H1 (cell line): ENCODE measurements at regions not wholly inside any gene's neighbourhood (a gene's known extent, or its start where the extent isn't known, plus 50 kb on each side); places are given as distances from the start of the nearest gene placed in this dataset.

Experiments used
- CTCF ChIA-PET: fragments of 300-600 bp; sonication (Branson Sonifier 250); formaldehyde crosslinking; loops from one replicate; lab custom pipeline; 2021; ENCODE audit not compliant: partially characterized antibody; lab: Charles Lee
- POLR2A ChIA-PET: fragments of 300-600 bp; sonication (Branson Sonifier 250); formaldehyde crosslinking; loops from one replicate; lab custom pipeline; 2021; ENCODE audit warnings: inconsistent platforms; ENCODE audit not compliant: partially characterized antibody; lab: Charles Lee
- DNase-seq, 2 experiments: peaks; one replicate each; pipeline versions ENCODE4 v3.0.0 to v3.0.0-alpha.2; 2010 to 2022; ENCODE audit warnings: low spot score in 2 of 2, low read depth in 1 of 2, mixed read lengths in 1 of 2
- FAIRE-seq: peaks from 2 replicates; lab custom pipeline; 2011; peaks lifted over from hg19 to GRCh38; lab: Jason Lieb, UNC
- H2AFZ ChIP-seq: 2 replicates; pipeline ENCODE4 v1.8.1; 2012; ENCODE audit warnings: low read length, inconsistent platforms
- H2AK5ac ChIP-seq: 2 replicates; pipeline ENCODE4 v1.6.1; 2013; ENCODE audit warnings: low read depth, low read length
- H2BK120ac ChIP-seq: replicated peaks from 2 replicates; pipeline ENCODE3; 2013; ENCODE audit warnings: low read depth, low read length, inconsistent platforms
- H2BK12ac ChIP-seq: 2 replicates; pipeline ENCODE4 v1.6.1; 2013; ENCODE audit warnings: low read depth, low read length
- H2BK15ac ChIP-seq: 2 replicates; pipeline ENCODE4 v1.6.1; 2013; ENCODE audit warnings: low read length
- H2BK20ac ChIP-seq: 2 replicates; pipeline ENCODE4 v1.6.1; 2013; ENCODE audit warnings: low read length
- H2BK5ac ChIP-seq: 2 replicates; pipeline ENCODE4 v1.6.1; 2013; ENCODE audit warnings: low read depth, low read length
- H3K14ac ChIP-seq: 2 replicates; pipeline ENCODE4 v1.6.1; 2013; ENCODE audit warnings: inconsistent platforms; ENCODE audit not compliant: insufficient read length
- H3K18ac ChIP-seq: 2 replicates; pipeline ENCODE4 v1.6.1; 2013; ENCODE audit warnings: low read length; ENCODE audit errors: extremely low read depth
- H3K23ac ChIP-seq: 2 replicates; pipeline ENCODE4 v1.6.1; 2013; ENCODE audit warnings: inconsistent platforms; ENCODE audit not compliant: insufficient read length
- H3K23me2 ChIP-seq: 2 replicates; pipeline ENCODE4 v1.6.1; 2013; ENCODE audit warnings: low read depth, low read length
- H3K27ac ChIP-seq: 2 replicates; pipeline ENCODE4 v1.6.1; 2011; ENCODE audit warnings: low read depth, low read length, inconsistent platforms
- H3K27me3 ChIP-seq, 4 experiments: replicated peaks in 1 of 4; 1 replicate in 1 of 4; 2 replicates in 3 of 4; pipeline versions ENCODE4 v1.6.1 to v1.8.1; 2011 to 2013; ENCODE audit warnings: low read length in 3 of 4, mild to moderate bottlenecking in 3 of 4, inconsistent platforms in 2 of 4, mixed read lengths in 2 of 4, moderate library complexity in 1 of 4; ENCODE audit not compliant: control insufficient read depth in 3 of 4, insufficient read depth in 3 of 4; ENCODE audit errors: extremely low read depth in 1 of 4
- H3K36me3 ChIP-seq, 4 experiments: 2 replicates each; pipeline versions ENCODE4 v1.6.1 to v1.8.1; 2011 to 2013; ENCODE audit warnings: mild to moderate bottlenecking in 4 of 4, low read length in 3 of 4, moderate library complexity in 2 of 4, control low read depth in 1 of 4, inconsistent platforms in 1 of 4; ENCODE audit not compliant: insufficient read depth in 4 of 4, control insufficient read depth in 2 of 4
- H3K4ac ChIP-seq: replicated peaks from 2 replicates; pipeline ENCODE3; 2013; ENCODE audit warnings: low read length, low read depth, mixed read lengths, inconsistent platforms; ENCODE audit not compliant: insufficient read length
- H3K4me1 ChIP-seq, 4 experiments: replicated peaks in 1 of 4; 1 replicate in 1 of 4; 2 replicates in 3 of 4; pipeline versions ENCODE4 v1.6.1 to v1.8.1; 2011 to 2013; ENCODE audit warnings: low read length in 3 of 4, inconsistent platforms in 2 of 4, mixed read lengths in 1 of 4; ENCODE audit not compliant: insufficient read depth in 4 of 4, control insufficient read depth in 3 of 4
- H3K4me2 ChIP-seq, 2 experiments: 2 replicates each; pipeline versions ENCODE4 v1.6.1 to v1.8.1; 2011 to 2013; ENCODE audit warnings: low read depth in 2 of 2, low read length in 2 of 2, control low read depth in 1 of 2, inconsistent platforms in 1 of 2, mild to moderate bottlenecking in 1 of 2; ENCODE audit not compliant: insufficient read depth in 1 of 2
- H3K4me3 ChIP-seq, 4 experiments: fragments of 200-600, 300-600 bp in 1 of 4; sonication (generic), shearing (Covaris generic), sonication (Bioruptor Twin) in 1 of 4; 2 replicates each; pipeline versions ENCODE4 v1.5.1 to v1.8.1; 2011 to 2016; ENCODE audit warnings: low read length in 4 of 4, low read depth in 3 of 4, control low read depth in 2 of 4, inconsistent platforms in 2 of 4, mild to moderate bottlenecking in 2 of 4, mixed read lengths in 1 of 4, moderate library complexity in 1 of 4; ENCODE audit not compliant: insufficient read depth in 2 of 4; ENCODE audit errors: extremely low read depth in 1 of 4
- H3K56ac ChIP-seq: replicated peaks from 2 replicates; pipeline ENCODE3; 2013; ENCODE audit warnings: low read depth, mild to moderate bottlenecking, mixed read lengths, low read length, inconsistent platforms; ENCODE audit not compliant: insufficient read length
- H3K79me1 ChIP-seq: 2 replicates; pipeline ENCODE4 v1.6.1; 2013; ENCODE audit warnings: low read depth, low read length, control low read depth
- H3K79me2 ChIP-seq, 2 experiments: 2 replicates each; pipeline versions ENCODE4 v1.6.1 to v1.8.1; 2012 to 2013; ENCODE audit warnings: low read length in 2 of 2, mild to moderate bottlenecking in 2 of 2, inconsistent platforms in 1 of 2; ENCODE audit not compliant: insufficient read depth in 2 of 2, control insufficient read depth in 1 of 2
- H3K9ac ChIP-seq, 4 experiments: replicated peaks in 1 of 4; 1 replicate in 1 of 4; 2 replicates in 3 of 4; pipeline versions ENCODE4 v1.6.1 to v1.8.1; 2011 to 2013; ENCODE audit warnings: low read depth in 3 of 4, low read length in 3 of 4, control low read depth in 2 of 4, mild to moderate bottlenecking in 2 of 4, moderate library complexity in 2 of 4, inconsistent platforms in 1 of 4; ENCODE audit errors: extremely low read depth in 1 of 4
- H3K9me3 ChIP-seq, 2 experiments: 2 replicates each; pipeline versions ENCODE4 v1.6.1 to v1.8.1; 2012 to 2013; ENCODE audit warnings: mild to moderate bottlenecking in 2 of 2, moderate library complexity in 2 of 2, control low read depth in 1 of 2, inconsistent platforms in 1 of 2, low read depth in 1 of 2, low read length in 1 of 2, mixed read lengths in 1 of 2; ENCODE audit not compliant: insufficient read depth in 2 of 2
- H4K20me1 ChIP-seq, 2 experiments: replicated peaks in 1 of 2; 2 replicates each; pipeline versions ENCODE3 to v1.8.1; 2011 to 2013; ENCODE audit warnings: inconsistent platforms in 2 of 2, low read length in 2 of 2, mild to moderate bottlenecking in 1 of 2; ENCODE audit not compliant: insufficient read depth in 2 of 2, control insufficient read depth in 1 of 2
- H4K5ac ChIP-seq: 2 replicates; pipeline ENCODE4 v1.6.1; 2013; ENCODE audit warnings: low read length, low read depth, mixed read lengths, inconsistent platforms; ENCODE audit not compliant: insufficient read length
- H4K8ac ChIP-seq: 2 replicates; pipeline ENCODE4 v1.8.0; 2013; ENCODE audit warnings: mild to moderate bottlenecking, moderate library complexity, low read length, inconsistent platforms; ENCODE audit not compliant: insufficient read depth; ENCODE audit errors: extremely low read depth
- H4K91ac ChIP-seq: replicated peaks from 2 replicates; pipeline ENCODE3; 2013; ENCODE audit warnings: low read length, mixed read lengths, inconsistent platforms; ENCODE audit not compliant: insufficient read length
- CHD2 ChIP-seq: IDR thresholded peaks from 2 replicates; pipeline ENCODE4 v1.6.1; 2012; ENCODE audit warnings: low read length, improper control_type of control experiment
- WGBS, 2 experiments: shearing (Covaris generic) in 1 of 2; methylation state at CpG; one replicate each; pipeline versions ENCODE4 v1.1.6 to v1.1.7; 2013 to 2015; ENCODE audit warnings: low lambda C conversion rate in 2 of 2, mixed read lengths in 2 of 2, inconsistent platforms in 1 of 2, low coverage in 1 of 2, missing lambda C conversion rate in 1 of 2; ENCODE audit not compliant: insufficient replicate concordance in 2 of 2, insufficient coverage in 1 of 2, insufficient read length in 1 of 2; ENCODE audit errors: extremely low coverage in 1 of 2, missing lambda C conversion rate in 1 of 2; 5-methylcytosine and 5-hydroxymethylcytosine counted together

- POLR2A ChIA-PET: interaction anchor here (0.8 kb wide), 1 partner anchor 898 kb away, joined by 3 read pairs; no protein-coding TSS in a partner anchor
- TF ChIP-seq CHD2: no peak
Measured at GRCh38 chr6:156242206-156242605, 535.0 kb upstream of the ARID1B start.

More at GRCh38 chr6:156242206-156242605, 535.0 kb upstream of the ARID1B start:
- H3K79me2 ChIP-seq: no peaks in the 10 kb centered on the region
- H3K23ac ChIP-seq: no peak overlapping the region
- no peaks in the 10 kb centered on the region for H3K36me3 ChIP-seq
- H2AK5ac ChIP-seq: no peak overlapping the region
- no peaks in the 10 kb centered on the region for H3K79me1 ChIP-seq
- H2BK5ac ChIP-seq: no peak overlapping the region
- H3K23me2 ChIP-seq: no peaks in the 10 kb centered on the region
- H3K56ac ChIP-seq: no peak overlapping the region
- H2BK20ac ChIP-seq: no peak overlapping the region
- peaks cover 0 to 8% (median 3%) of the 10 kb centered on the region in 4 experiments; a peak in 4 of 7 replicates for H3K4me1 ChIP-seq
- H4K20me1 ChIP-seq: no peaks in the 10 kb centered on the region
- no peak overlapping the region for H3K9ac ChIP-seq
- no peak for DNase-seq
- H2BK15ac ChIP-seq: no peak overlapping the region
- peak overlapping the region; percentile 93; the same call in 1 of the 2 replicates for H2AFZ ChIP-seq
- H3K27me3 ChIP-seq: no peaks in the 10 kb centered on the region
- no peak overlapping the region for H3K4me3 ChIP-seq
- 85% methylated on average over 3 of the region's 3 CpGs; no CpG with 5 or more reads in 1 of the 2 experiments for WGBS, 2 experiments
- H4K8ac ChIP-seq: no peak overlapping the region
- H3K27ac ChIP-seq: no peak overlapping the region
- FAIRE-seq: no peak
- H2BK120ac ChIP-seq: no peak overlapping the region
- no peak overlapping the region; the same call in 1 of the 2 replicates for H2BK12ac ChIP-seq
- CTCF ChIA-PET: interaction anchor here (1.0 kb wide), 1 partner anchor 118 kb away, joined by 3 read pairs; no protein-coding TSS in a partner anchor
- H3K18ac ChIP-seq: 0 out of 2 replicates have a peak overlapping the region, but pooled peaks have one; percentile 65
- no peak overlapping the region for H3K4ac ChIP-seq
- H3K9me3 ChIP-seq: no peaks in the 10 kb centered on the region
- no peak overlapping the region for H3K14ac ChIP-seq
- no peak overlapping the region for H4K5ac ChIP-seq
- H3K4me2 ChIP-seq: no peak overlapping the region
- H4K91ac ChIP-seq: peak overlapping the region; percentile 72
